GM13976 (cell line): ENCODE measurements at regions not wholly inside any gene's neighbourhood (a gene's known extent, or its start where the extent isn't known, plus 50 kb on each side); places are given as distances from the start of the nearest gene placed in this dataset.

Experiments
- DNase-seq: peaks from one replicate; pipeline ENCODE4 v3.0.0; 2012; ENCODE audit warnings: low spot score
- CTCF ChIP-seq: IDR thresholded peaks from 2 replicates; pipeline ENCODE4 v1.5.1; 2012; ENCODE audit warnings: borderline replicate concordance, mild to moderate bottlenecking; ENCODE audit not compliant: insufficient read depth; ENCODE audit errors: extremely low read depth, missing control alignments, control extremely low read depth
- in situ Hi-C: fragments of 300-500 bp; cut with MboI; formaldehyde crosslinking; loops from one replicate; pipeline ENCODE4 v1.12.0; 2022; ENCODE audit warnings: low sequenced_read_pairs, mixed read lengths, inconsistent platforms; ENCODE audit not compliant: unreplicated experiment

GRCh38 chr15:98213346-98213979, 253.0 kb downstream of the ARRDC4 start:
- no peak for DNase-seq
- in situ Hi-C loops = no loop called here
- no peak for TF ChIP-seq CTCF

- no peak for TF ChIP-seq CTCF
- DNase-seq = no peak
- in situ Hi-C loops = no loop called here
These were observed 255.7 kb downstream of the ARRDC4 start for GRCh38 chr15:98216166-98216565.

- in situ Hi-C loops = no loop called here
- no peak for DNase-seq
These were observed 256.9 kb downstream of the ARRDC4 start for GRCh38 chr15:98217356-98217755.

GRCh38 chr15:98221144-98221543, 260.6 kb downstream of the ARRDC4 start:
- no peak for TF ChIP-seq CTCF
- in situ Hi-C loops = no loop called here
- DNase-seq = no peak

More at GRCh38 chr15:98217356-98217755, 256.9 kb downstream of the ARRDC4 start:
- TF ChIP-seq CTCF = no peak

- no peak for TF ChIP-seq CTCF
- no peak for DNase-seq
- in situ Hi-C loops = no loop called here
These were observed 261.1 kb downstream of the ARRDC4 start for GRCh38 chr15:98221577-98221976.

GRCh38 chr15:98226149-98226548, 265.6 kb downstream of the ARRDC4 start:
- no peak for TF ChIP-seq CTCF
- DNase-seq = no peak
- in situ Hi-C loops = no loop called here
